HG03439 (cell line): ENCODE measurements at regions not wholly inside any gene's neighbourhood (a gene's known extent, or its start where the extent isn't known, plus 50 kb on each side); places are given as distances from the start of the nearest gene placed in this dataset.
"Not testable (repeated sequence)": the region's sequence is repeated elsewhere in the genome, so short reads cannot be mapped to it uniquely, and the experiment has no call there.

Source experiments
- ATAC-seq: cut with Tn5 transposase; IDR thresholded peaks from one replicate; pipeline ENCODE4 v1.9.1; 2021; ENCODE audit warnings: mild to moderate bottlenecking, moderate library complexity; ENCODE audit not compliant: unreplicated experiment

DNA sequence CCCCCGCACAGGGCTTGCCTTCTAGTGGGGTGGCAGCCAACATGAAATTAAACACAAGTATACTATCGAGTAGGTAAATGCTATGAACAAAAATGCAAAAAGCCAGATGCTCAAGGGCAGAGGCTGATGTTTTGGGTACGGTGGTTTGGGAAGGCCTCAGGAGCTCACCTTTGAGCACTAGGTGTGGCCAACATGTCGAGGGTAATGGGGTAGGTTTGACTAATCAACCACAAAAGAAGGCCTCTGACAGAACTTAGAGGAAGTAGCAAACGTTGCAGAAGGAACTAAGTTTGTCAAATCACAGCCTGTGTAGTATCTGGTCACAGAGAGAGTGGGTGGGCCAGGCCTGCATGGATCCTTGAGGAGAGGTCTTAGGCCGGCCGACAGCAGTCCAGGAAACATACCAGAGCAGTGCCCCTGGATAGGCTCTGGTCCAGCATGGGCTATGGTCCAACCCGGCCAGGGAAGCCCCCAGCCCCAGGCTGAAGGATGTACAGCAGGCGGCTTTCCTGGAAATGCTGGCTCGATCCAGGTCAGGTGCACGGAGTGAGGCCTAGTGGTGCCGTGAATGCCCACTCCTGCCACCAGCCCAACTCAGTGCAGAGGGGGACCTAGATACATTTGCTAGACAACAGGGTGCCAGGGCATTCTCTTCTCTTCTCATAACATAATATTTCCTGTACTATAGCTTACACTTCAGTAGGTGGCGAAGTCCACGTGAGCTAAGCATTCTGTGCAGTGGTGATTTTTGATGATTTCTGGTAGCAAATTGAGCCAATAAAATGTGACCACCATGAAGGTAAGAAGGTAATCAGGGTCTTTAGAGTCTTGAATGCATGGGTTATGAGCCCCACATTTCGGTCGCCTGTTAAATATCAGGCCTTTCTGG, 56.3 kb upstream of the CD93 start:
- ATAC-seq = no peak

DNA sequence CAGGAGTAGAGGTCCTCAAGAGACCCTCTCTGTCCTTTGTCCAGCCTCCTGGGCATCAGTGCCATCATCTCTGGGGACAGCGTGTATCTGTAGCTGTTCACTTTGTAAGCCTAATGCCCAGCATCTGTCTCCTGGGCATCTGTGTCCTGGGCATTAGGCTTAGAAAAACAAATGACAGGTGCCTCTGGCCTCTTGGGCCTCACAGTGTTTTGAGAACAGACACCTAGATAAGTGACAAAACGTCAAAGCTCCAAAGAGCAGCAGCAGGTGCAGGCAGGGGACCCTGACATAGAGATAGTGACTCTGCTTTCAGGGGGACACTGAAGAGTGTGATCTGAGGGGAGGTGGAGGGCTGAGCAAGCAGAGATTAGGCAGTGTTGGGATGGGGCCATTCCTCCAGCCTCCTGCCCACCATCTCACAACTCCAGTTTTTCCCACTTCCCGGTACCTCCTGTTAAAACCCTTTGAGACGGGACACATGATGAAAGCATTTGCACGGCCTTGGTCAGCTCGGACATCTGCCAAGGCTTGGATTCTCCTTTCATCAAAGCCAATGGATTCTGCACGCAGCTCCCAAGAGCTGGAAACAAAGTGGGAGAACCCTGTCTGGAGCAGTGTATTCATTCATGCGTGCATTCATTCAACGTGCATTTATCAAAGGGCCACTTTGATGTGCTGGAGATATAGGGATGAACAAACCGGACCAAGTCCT, 55.5 kb upstream of the CD93 start:
- ATAC-seq = no peak

DNA sequence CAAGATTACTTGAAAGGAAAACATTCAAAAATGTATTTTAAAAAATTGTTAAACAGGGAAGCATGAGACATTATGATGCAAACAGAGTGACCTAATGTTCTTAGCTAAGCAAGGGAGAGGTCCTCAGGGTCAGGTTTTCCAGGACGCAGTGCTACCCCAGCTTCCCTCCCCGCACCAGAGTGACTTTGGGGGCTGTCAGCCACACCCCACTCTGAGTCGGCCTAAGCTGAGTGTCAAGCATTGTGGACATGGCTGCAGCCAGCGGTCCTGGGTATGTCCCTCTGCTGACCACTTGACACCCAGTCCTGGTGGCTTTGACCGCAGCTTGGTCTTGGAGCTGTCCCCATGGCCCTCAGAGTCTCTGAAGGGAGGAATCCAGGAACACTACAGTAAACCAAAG, 54.9 kb upstream of the CD93 start:
- ATAC-seq = no peak

DNA sequence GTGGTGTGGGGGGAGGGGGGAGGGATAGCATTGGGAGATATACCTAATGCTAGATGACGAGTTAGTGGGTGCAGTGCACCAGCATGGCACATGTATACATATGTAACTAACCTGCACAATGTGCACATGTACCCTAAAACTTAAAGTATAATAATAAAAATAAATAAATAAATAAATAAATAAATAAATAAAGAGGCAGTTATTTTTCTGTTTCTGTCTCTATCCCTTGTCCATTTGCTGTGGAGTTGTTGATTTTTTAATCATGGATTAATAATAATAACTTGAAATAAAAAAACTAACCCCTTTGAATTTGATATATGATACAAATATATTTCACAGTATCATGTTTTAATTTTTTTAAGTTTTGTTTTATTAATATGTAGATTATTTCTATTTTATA, 53.9 kb upstream of the CD93 start:
- ATAC-seq = not testable (repeated sequence)

DNA sequence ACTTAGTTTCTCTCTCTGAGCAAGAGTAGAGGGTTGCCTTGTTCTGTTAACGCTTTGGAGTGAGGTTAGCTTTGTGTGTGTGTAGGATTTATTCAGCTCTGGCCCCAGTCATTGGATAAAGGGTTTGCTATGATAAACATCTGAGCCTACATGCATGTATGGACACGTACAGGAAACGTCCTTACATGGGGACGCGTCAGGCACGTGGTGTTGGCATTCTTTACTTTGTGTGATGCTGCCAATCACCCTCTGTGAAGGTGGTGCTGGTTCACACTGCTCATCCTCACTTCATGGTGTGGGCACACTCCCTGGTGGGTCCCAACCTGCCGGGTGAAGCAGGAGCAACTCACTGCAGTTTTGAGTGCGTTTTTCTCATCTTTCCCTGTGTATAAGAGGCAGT, 53.4 kb upstream of the CD93 start:
- ATAC-seq = no peak

DNA sequence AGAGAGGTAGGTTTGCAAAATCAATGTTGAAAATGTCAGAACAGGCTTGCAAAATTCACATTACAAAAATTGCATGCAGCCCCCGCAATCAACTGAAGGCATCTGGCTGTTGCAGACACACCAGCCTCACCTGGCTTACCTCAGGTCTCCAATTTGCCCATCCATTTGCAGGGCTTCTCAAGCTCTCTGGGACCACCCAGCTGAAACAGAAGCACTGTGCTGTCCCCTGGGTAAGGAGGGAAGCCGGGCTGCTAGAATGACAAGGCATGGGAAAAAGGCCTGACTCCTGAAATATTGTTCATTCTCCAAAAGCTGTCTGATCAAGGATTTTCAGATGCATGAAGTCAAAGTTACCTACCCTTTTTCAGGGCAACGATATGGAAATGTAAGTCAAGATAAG, 52.6 kb upstream of the CD93 start:
- ATAC-seq = no peak

DNA sequence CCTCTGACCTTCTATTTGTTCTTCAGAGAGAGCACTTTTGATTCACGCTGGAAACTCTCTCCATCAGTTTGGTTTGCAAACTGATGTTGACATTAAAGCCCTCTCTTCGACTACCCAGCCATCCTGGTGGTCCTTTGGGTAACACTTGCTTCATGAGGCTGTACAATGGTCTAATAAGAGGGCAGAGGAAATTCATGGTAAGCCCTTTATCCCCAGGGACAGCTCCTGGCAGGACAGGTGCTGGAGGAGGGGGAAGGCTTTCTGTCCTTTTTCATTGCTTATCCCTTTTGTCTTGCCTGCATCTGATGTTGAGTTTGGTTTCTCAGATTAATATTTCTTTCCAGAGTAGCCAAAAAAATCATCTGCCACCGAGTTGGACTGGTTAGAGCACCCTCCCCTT, 52.1 kb upstream of the CD93 start:
- no peak for ATAC-seq

DNA sequence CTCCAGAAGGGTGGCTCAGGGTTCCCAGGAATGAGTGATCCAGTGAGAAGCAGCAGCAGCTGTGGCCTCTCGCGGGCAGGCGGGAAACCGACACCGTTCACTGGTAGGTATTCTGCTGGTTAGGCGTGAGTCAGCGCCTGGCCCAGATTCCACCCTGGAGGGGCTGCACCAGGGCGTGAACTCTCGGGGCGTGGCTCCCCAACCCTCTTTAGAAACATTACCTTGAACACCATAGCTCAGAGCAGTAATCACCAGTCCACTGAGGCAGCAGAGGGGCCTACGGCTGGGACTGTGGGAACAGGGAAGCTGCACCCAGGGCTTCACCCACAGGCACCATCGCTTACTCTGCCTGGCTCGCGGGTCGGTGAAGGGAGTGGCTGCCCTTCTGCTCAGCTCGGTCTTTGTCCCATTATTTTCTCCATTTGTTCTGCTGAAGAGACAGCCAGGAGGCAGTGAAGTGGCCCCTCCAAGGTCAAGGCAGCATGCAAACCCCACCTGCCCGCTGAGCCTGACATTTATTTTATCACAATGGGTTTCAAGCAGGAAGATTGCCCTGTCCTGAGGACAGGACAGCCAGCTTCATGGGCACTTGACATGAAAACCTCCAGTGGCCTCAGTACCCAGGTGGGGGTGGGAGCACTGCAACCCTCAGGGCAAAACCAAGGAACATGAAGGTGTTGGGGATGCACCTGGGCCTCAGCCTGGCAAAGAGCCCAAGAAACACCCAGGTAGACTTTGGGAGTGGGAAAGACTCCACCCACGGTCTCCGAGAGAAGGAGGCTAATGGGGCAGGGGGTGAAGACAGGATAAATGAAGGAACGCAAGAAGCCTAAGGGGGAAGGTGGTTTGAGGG, 51.0 kb upstream of the CD93 start:
- no peak for ATAC-seq

DNA sequence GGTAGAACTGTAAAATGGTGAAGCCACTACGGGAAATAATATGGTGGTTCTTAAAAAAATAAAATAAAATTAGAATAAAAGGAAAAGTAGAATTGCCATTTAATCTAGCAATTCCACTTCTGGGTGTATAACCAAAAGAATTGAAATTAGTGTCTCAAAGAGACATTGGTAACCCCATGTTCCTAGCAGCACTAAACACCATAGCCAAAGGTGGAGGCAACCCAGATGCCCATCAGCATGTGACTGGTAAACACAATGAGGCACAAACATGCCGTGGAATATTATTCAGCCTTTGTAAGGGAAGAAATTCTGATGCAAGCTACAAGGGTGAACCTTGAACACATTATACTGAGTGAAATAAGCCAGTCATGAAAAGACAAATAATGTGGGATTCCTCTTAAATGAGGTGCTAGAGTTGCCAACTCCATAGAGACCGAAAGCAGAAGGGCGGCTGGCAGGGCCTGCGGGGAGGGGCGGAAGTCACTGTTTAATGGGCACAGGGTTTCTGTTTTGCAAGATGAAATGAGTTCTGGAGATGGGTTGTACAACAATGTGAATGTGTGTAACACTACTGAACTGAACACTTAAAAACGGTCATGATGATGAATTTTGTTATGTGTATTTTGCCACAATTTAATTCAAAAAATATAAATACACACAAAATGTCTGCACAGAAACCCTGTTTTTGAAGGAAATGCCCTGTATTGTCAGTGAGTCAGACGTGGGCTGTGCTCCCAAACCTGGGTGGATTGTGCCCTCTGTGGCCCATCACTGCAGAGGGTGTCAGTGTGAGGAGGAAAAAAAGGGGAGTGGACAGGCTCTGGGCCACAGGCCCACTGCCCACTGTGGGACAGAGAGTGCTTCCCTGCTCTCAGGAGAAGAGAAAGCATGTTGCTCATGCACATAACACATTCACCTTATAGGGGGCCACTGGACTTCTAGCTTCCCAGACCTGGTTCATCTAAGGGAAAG, 49.6 kb upstream of the CD93 start:
- no peak for ATAC-seq
